Esophagus muscularis mucosa (tissue), 3 donors: ENCODE measurements at regions not wholly inside any gene's neighbourhood (a gene's known extent, or its start where the extent isn't known, plus 50 kb on each side); places are given as distances from the start of the nearest gene placed in this dataset.

Experiments used
- POLR2A ChIP-seq: fragments of 450-650 bp; IDR thresholded peaks from one replicate; pipeline ENCODE4 v1.6.1; 2017; ENCODE audit warnings: antibody characterized with exemption, moderate library complexity, mild to moderate bottlenecking, low read depth
- POLR2AphosphoS5 ChIP-seq, 2 donors: sonication (generic); formaldehyde crosslinking; IDR thresholded peaks; one replicate each; pipeline ENCODE4 v1.6.1; 2017; ENCODE audit warnings: antibody characterized with exemption in 2 of 2
- TF ChIP-seq, protein P1 (sequence below), 3 experiments: fragments of 200-600 bp in 2 of 3; fragments of 450-650 bp in 1 of 3; sonication (generic) in 2 of 3; IDR thresholded peaks; one replicate each; pipeline ENCODE4 v1.5.1; 2017 to 2019; ENCODE audit warnings: antibody characterized with exemption in 3 of 3, mild to moderate bottlenecking in 2 of 3, moderate library complexity in 1 of 3

DNA sequence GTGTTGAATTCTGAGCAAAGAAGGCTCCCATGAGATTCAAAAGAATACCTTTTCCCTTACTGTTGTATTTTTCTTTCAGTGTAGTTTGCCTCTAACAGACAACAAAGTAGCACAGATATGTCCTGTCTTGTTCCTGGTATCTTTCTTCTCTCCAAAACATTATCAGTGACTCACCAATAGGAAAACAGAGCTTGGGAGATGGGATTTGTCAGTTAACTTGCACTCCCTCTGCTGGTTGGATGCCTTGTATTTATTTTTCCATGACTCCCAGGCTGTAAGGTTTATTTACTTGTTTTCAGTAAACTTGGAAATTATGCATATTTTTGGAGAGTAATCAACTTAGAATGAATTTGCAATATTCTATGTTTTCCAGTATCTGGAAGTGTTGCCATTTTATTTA is 129.7 kb downstream of the SAMD9 start:
- no peak for TF ChIP-seq POLR2A
- no peak for TF ChIP-seq POLR2AphosphoS5 (IDR thresholded peaks at IDR 0.05)
- TF ChIP-seq, protein P1, sequence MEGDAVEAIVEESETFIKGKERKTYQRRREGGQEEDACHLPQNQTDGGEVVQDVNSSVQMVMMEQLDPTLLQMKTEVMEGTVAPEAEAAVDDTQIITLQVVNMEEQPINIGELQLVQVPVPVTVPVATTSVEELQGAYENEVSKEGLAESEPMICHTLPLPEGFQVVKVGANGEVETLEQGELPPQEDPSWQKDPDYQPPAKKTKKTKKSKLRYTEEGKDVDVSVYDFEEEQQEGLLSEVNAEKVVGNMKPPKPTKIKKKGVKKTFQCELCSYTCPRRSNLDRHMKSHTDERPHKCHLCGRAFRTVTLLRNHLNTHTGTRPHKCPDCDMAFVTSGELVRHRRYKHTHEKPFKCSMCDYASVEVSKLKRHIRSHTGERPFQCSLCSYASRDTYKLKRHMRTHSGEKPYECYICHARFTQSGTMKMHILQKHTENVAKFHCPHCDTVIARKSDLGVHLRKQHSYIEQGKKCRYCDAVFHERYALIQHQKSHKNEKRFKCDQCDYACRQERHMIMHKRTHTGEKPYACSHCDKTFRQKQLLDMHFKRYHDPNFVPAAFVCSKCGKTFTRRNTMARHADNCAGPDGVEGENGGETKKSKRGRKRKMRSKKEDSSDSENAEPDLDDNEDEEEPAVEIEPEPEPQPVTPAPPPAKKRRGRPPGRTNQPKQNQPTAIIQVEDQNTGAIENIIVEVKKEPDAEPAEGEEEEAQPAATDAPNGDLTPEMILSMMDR (IDR thresholded peaks at IDR 0.05) = peak; percentile 17 to 44 (median 23)
